ENCODE measurements at regions not wholly inside any gene's neighbourhood (a gene's known extent, or its start where the extent isn't known, plus 50 kb on each side); places are given as distances from the start of the nearest gene placed in this dataset.

GRCh38 chr12:72093930-72094329 lies 155.3 kb downstream of the TPH2 start:
- TF ChIP-seq POLR2A (IDR thresholded peaks at IDR 0.05) (no peak), POLR2AphosphoS5 (IDR thresholded peaks at IDR 0.05) (no peak), EP300 (IDR thresholded peaks at IDR 0.05; ENCODE audit: low read depth) (no peak), CTCF (IDR thresholded peaks at IDR 0.05) (no peak)
- no peak overlapping the region for H3K4me3 ChIP-seq
- in situ Hi-C loops (cut with MboI; ENCODE audit: low pct_ligation_motif_present in 1 of 4, low pct_unique_long_range_greater_than_20kb in 1 of 4, low sequenced_read_pairs in 3 of 4) = no loop called here
- no peaks in the 10 kb centered on the region for H3K4me1 ChIP-seq
- no peaks in the 10 kb centered on the region for H3K27me3 ChIP-seq
- no peaks in the 10 kb centered on the region for H3K9me3 ChIP-seq
- DNase-seq = no peak
- no peaks in the 10 kb centered on the region for H3K36me3 ChIP-seq
- no peak overlapping the region for H3K27ac ChIP-seq
- 89% methylated on average over 2 of the region's 2 CpGs; no CpG with 5 or more reads in 1 of the 2 donors for WGBS, 2 donors (ENCODE audit: low coverage in 1 of 2)
- intact Hi-C loops (cut with DNase I; ENCODE audit: low total_unique reads) = loop anchor here (5.0 kb wide), 1 partner anchor 772 kb away; no protein-coding TSS in a partner anchor

GRCh38 chr12:72094490-72094889 lies 155.8 kb downstream of the TPH2 start:
- Histone ChIP-seq H3K27ac (no peak overlapping the region), H3K4me1 (no peaks in the 10 kb centered on the region), H3K4me3 (no peak overlapping the region), H3K27me3 (no peaks in the 10 kb centered on the region), H3K36me3 (no peaks in the 10 kb centered on the region), H3K9me3 (no peaks in the 10 kb centered on the region)
- WGBS, 2 donors (ENCODE audit: low coverage in 1 of 2) = 51 to 77% methylated on average over 2 of the region's 2 CpGs
- DNase-seq = no peak
- TF ChIP-seq CTCF (IDR thresholded peaks at IDR 0.05) (no peak), EP300 (IDR thresholded peaks at IDR 0.05; ENCODE audit: low read depth) (no peak), POLR2A (IDR thresholded peaks at IDR 0.05) (no peak), POLR2AphosphoS5 (IDR thresholded peaks at IDR 0.05) (no peak)
- in situ Hi-C loops (cut with MboI; ENCODE audit: low pct_ligation_motif_present in 1 of 4, low pct_unique_long_range_greater_than_20kb in 1 of 4, low sequenced_read_pairs in 3 of 4) (no loop called here), intact Hi-C loops (cut with DNase I; ENCODE audit: low total_unique reads) (loop anchor here (5.0 kb wide), 1 partner anchor 772 kb away; no protein-coding TSS in a partner anchor)

- no peak overlapping the region for H3K27ac ChIP-seq
- intact Hi-C loops (cut with DNase I; ENCODE audit: low total_unique reads) = no loop called here
Observed at GRCh38 chr12:72095025-72095424, 156.4 kb downstream of the TPH2 start.

GRCh38 chr12:72098622-72099021 lies 160.0 kb downstream of the TPH2 start:
- no peaks in the 10 kb centered on the region for H3K9me3 ChIP-seq
- H3K4me1 ChIP-seq = no peaks in the 10 kb centered on the region
- DNase-seq = no peak
- no peak overlapping the region for H3K27ac ChIP-seq
- in situ Hi-C loops (cut with MboI; ENCODE audit: low pct_ligation_motif_present in 1 of 4, low pct_unique_long_range_greater_than_20kb in 1 of 4, low sequenced_read_pairs in 3 of 4) = no loop called here
- H3K4me3 ChIP-seq = no peak overlapping the region
- intact Hi-C loops (cut with DNase I; ENCODE audit: low total_unique reads) = no loop called here
- H3K27me3 ChIP-seq = no peaks in the 10 kb centered on the region
- TF ChIP-seq EP300 (IDR thresholded peaks at IDR 0.05; ENCODE audit: low read depth) = no peak
- no peak for TF ChIP-seq CTCF (IDR thresholded peaks at IDR 0.05)
- no peak for TF ChIP-seq POLR2AphosphoS5 (IDR thresholded peaks at IDR 0.05)
- TF ChIP-seq POLR2A (IDR thresholded peaks at IDR 0.05) = no peak
- WGBS, 2 donors (ENCODE audit: low coverage in 1 of 2) = 65% methylated on average over 4 of the region's 4 CpGs; no CpG with 5 or more reads in 1 of the 2 donors
- no peaks in the 10 kb centered on the region for H3K36me3 ChIP-seq

More at GRCh38 chr12:72095025-72095424, 156.4 kb downstream of the TPH2 start:
- H3K4me1 ChIP-seq = no peaks in the 10 kb centered on the region
- in situ Hi-C loops (cut with MboI; ENCODE audit: low pct_ligation_motif_present in 1 of 4, low pct_unique_long_range_greater_than_20kb in 1 of 4, low sequenced_read_pairs in 3 of 4) = no loop called here
- H3K27me3 ChIP-seq = no peaks in the 10 kb centered on the region
- TF ChIP-seq POLR2AphosphoS5 (IDR thresholded peaks at IDR 0.05) (no peak), POLR2A (IDR thresholded peaks at IDR 0.05) (no peak), EP300 (IDR thresholded peaks at IDR 0.05; ENCODE audit: low read depth) (no peak), CTCF (IDR thresholded peaks at IDR 0.05) (no peak)
- no peak overlapping the region for H3K4me3 ChIP-seq
- H3K36me3 ChIP-seq = no peaks in the 10 kb centered on the region
- no peak for DNase-seq
- no peaks in the 10 kb centered on the region for H3K9me3 ChIP-seq
- whole genome bisulfite sequencing, 2 donors (ENCODE audit: low coverage in 1 of 2) = 59% methylated on average over 1 of the region's 1 CpG; no CpG with 5 or more reads in 1 of the 2 donors
